BJ (cell line): ENCODE measurements at regions not wholly inside any gene's neighbourhood (a gene's known extent, or its start where the extent isn't known, plus 50 kb on each side); places are given as distances from the start of the nearest gene placed in this dataset.

ENCODE experiments used
- CTCF ChIA-PET: fragments of 350-600 bp; formaldehyde crosslinking; extraction: SDS; loops from one replicate; lab custom pipeline; 2021; ENCODE audit warnings: antibody characterized with exemption, inconsistent platforms; lab: Yijun Ruan, JAX
- POLR2A ChIA-PET: fragments of 300-600 bp; sonication (Branson Sonifier 250); formaldehyde crosslinking; extraction: SDS; loops from one replicate; lab custom pipeline; 2021; ENCODE audit warnings: antibody characterized with exemption; lab: Charles Lee
- DNase-seq: peaks from one replicate; pipeline ENCODE4 v3.0.0-alpha.2; 2011; ENCODE audit warnings: low read depth
- H3K27me3 ChIP-seq: 2 replicates; pipeline ENCODE4 v1.6.0; 2011; ENCODE audit warnings: low read length; ENCODE audit not compliant: control insufficient read depth, insufficient read depth
- H3K36me3 ChIP-seq: 2 replicates; pipeline ENCODE4 v1.5.1; 2011; ENCODE audit warnings: low read length; ENCODE audit not compliant: control insufficient read depth, insufficient read depth
- H3K4me3 ChIP-seq: 2 replicates; pipeline ENCODE4 v1.5.1; 2011; ENCODE audit warnings: low read depth, mild to moderate bottlenecking, control low read depth, low read length
- CTCF ChIP-seq: IDR thresholded peaks from 2 replicates; pipeline ENCODE4 v1.5.1; 2011; ENCODE audit warnings: low read depth, mild to moderate bottlenecking, control low read depth, inconsistent platforms, low read length, moderate library complexity; ENCODE audit not compliant: insufficient read depth

- ChIA-PET POLR2A (no interaction called here), CTCF (interaction anchor here (1.0 kb wide), 1 partner anchor 46 kb away, joined by 3 read pairs; no protein-coding TSS in a partner anchor)
- Histone ChIP-seq H3K27me3 (peaks cover 11% of the 10 kb centered on the region), H3K36me3 (no peaks in the 10 kb centered on the region), H3K4me3 (no peak overlapping the region)
- TF ChIP-seq CTCF, result no peak
- no peak for DNase-seq
These were observed 53.7 kb upstream of the ZBTB43 start for GRCh38 chr9:126750941-126751725.

GRCh38 chr9:126752376-126752775, 52.5 kb upstream of the ZBTB43 start:
- Histone ChIP-seq H3K36me3 (no peaks in the 10 kb centered on the region), H3K27me3 (peaks cover 9% of the 10 kb centered on the region), H3K4me3 (no peak overlapping the region)
- CTCF ChIA-PET, result interaction anchor here (0.9 kb wide), 1 partner anchor 63 kb away, joined by 3 read pairs; no protein-coding TSS in a partner anchor
- POLR2A ChIA-PET, result interaction anchor here (0.5 kb wide), 1 partner anchor 234 kb away, joined by 3 read pairs; no protein-coding TSS in a partner anchor
- no peak for DNase-seq
- no peak for TF ChIP-seq CTCF

GRCh38 chr9:126752881-126753670, 51.8 kb upstream of the ZBTB43 start:
- DNase-seq, result no peak
- CTCF ChIA-PET, result interaction anchor here (0.8 to 0.9 kb wide), 2 partner anchors 47 to 64 kb away, joined by 3 read pairs; no protein-coding TSS in a partner anchor
- POLR2A ChIA-PET, result interaction anchor here (0.5 kb wide), 1 partner anchor 235 kb away, joined by 3 read pairs; no protein-coding TSS in a partner anchor
- Histone ChIP-seq H3K4me3 (no peak overlapping the region), H3K27me3 (peaks cover 9% of the 10 kb centered on the region), H3K36me3 (no peaks in the 10 kb centered on the region)
- no peak for TF ChIP-seq CTCF

GRCh38 chr9:126754436-126755316, 50.2 kb upstream of the ZBTB43 start:
- ChIA-PET CTCF (interaction anchor here (0.9 kb wide), 1 partner anchor 27 kb away, joined by 3 read pairs; no protein-coding TSS in a partner anchor), POLR2A (no interaction called here)
- no peaks in the 10 kb centered on the region for H3K36me3 ChIP-seq
- H3K4me3 ChIP-seq, result no peak overlapping the region
- H3K27me3 ChIP-seq, result peaks cover 9% of the 10 kb centered on the region
- TF ChIP-seq CTCF, result no peak
- no peak for DNase-seq
